Neural cell (in vitro differentiated cells): ENCODE measurements at regions not wholly inside any gene's neighbourhood (a gene's known extent, or its start where the extent isn't known, plus 50 kb on each side); places are given as distances from the start of the nearest gene placed in this dataset.

Source experiments
- H2AFZ ChIP-seq: fragments of 200-600, 300-800 bp; sonication (generic), shearing (Covaris generic); 2 replicates; pipeline ENCODE4 v1.6.0; 2014; ENCODE audit warnings: low read depth, mild to moderate bottlenecking, antibody characterized with exemption, low read length, moderate library complexity
- H3F3A ChIP-seq: fragments of 200-600 bp; shearing (Covaris generic); 2 replicates; pipeline ENCODE4 v1.6.1; 2016; ENCODE audit warnings: mild to moderate bottlenecking, moderate library complexity, mixed read lengths, antibody characterized with exemption, low read length; ENCODE audit not compliant: insufficient read depth, poor library complexity, severe bottlenecking
- H3K27ac ChIP-seq: fragments of 200-600, 300-800 bp; sonication (generic), shearing (Covaris generic); 2 replicates; pipeline ENCODE4 v1.5.1; 2014; ENCODE audit warnings: mild to moderate bottlenecking, low read length, moderate library complexity
- H3K27me3 ChIP-seq: fragments of 300-800, 200-600 bp; sonication (generic), shearing (Covaris generic); 2 replicates; pipeline ENCODE4 v1.6.0; 2014; ENCODE audit warnings: mild to moderate bottlenecking, low read depth, low read length, moderate library complexity; ENCODE audit not compliant: insufficient read depth
- H3K36me3 ChIP-seq: fragments of 300-800, 200-600 bp; sonication (generic), shearing (Covaris generic); 2 replicates; pipeline ENCODE4 v1.5.1; 2014; ENCODE audit warnings: mild to moderate bottlenecking, antibody characterized with exemption, low read length, moderate library complexity; ENCODE audit not compliant: insufficient read depth
- H3K4me2 ChIP-seq: fragments of 300-800, 200-600 bp; sonication (generic), shearing (Covaris generic); 2 replicates; pipeline ENCODE4 v1.6.0; 2014; ENCODE audit warnings: mild to moderate bottlenecking, low read length
- H3K4me3 ChIP-seq: fragments of 300-800, 200-600 bp; sonication (generic), shearing (Covaris generic); 2 replicates; pipeline ENCODE4 v1.5.1; 2014; ENCODE audit warnings: mild to moderate bottlenecking, low read length, moderate library complexity
- H3K79me2 ChIP-seq: fragments of 200-600 bp; shearing (Covaris generic); replicated peaks from 2 replicates; pipeline ENCODE4 v1.6.0; 2014; ENCODE audit warnings: mild to moderate bottlenecking, low read length, moderate library complexity; ENCODE audit not compliant: insufficient read depth
- H3K9ac ChIP-seq: fragments of 300-800, 200-600 bp; sonication (generic), shearing (Covaris generic); 2 replicates; pipeline ENCODE4 v1.6.1; 2016; ENCODE audit warnings: mild to moderate bottlenecking, low read length, mixed read lengths
- H3K9me2 ChIP-seq: fragments of 200-600 bp; shearing (Covaris generic); 2 replicates; pipeline ENCODE4 v1.6.1; 2016; ENCODE audit warnings: mild to moderate bottlenecking, low read length, mixed read lengths; ENCODE audit not compliant: insufficient read depth
- H3K9me3 ChIP-seq: fragments of 200-600, 300-800 bp; sonication (generic), shearing (Covaris generic); 2 replicates; pipeline ENCODE4 v1.6.1; 2016; ENCODE audit warnings: mild to moderate bottlenecking, mixed run types, low read length, moderate library complexity, mixed read lengths
- H4K20me1 ChIP-seq: fragments of 200-600 bp; shearing (Covaris generic); 2 replicates; pipeline ENCODE4 v1.6.1; 2016; ENCODE audit warnings: mild to moderate bottlenecking, mixed run types; ENCODE audit not compliant: insufficient read depth
- CTCF ChIP-seq: fragments of 450-650 bp; IDR thresholded peaks from 2 replicates; pipeline ENCODE4 v1.5.1; 2014; ENCODE audit warnings: antibody characterized with exemption, mild to moderate bottlenecking, moderate library complexity; ENCODE audit not compliant: poor library complexity, severe bottlenecking
- EP300 ChIP-seq: fragments of 450-650 bp; conservative IDR thresholded peaks from 2 replicates; pipeline ENCODE4 v1.6.1; 2014; ENCODE audit warnings: antibody characterized with exemption, mild to moderate bottlenecking, moderate library complexity; ENCODE audit not compliant: poor library complexity, severe bottlenecking
- EZH2 ChIP-seq: fragments of 200-600, 300-800 bp; shearing (Covaris generic), sonication (generic); IDR thresholded peaks from 2 replicates; pipeline ENCODE4 v1.6.1; 2014; ENCODE audit warnings: antibody characterized with exemption, low read length, borderline replicate concordance, mild to moderate bottlenecking; ENCODE audit not compliant: insufficient read depth, poor library complexity, severe bottlenecking
- MXI1 ChIP-seq: fragments of 450-650 bp; conservative IDR thresholded peaks from 2 replicates; pipeline ENCODE4 v1.6.1; 2014; ENCODE audit warnings: antibody characterized with exemption, mild to moderate bottlenecking; ENCODE audit not compliant: poor library complexity, severe bottlenecking
- POLR2AphosphoS5 ChIP-seq: IDR thresholded peaks from 2 replicates; pipeline ENCODE4 v1.6.1; 2012
- RAD21 ChIP-seq: fragments of 450-650 bp; conservative IDR thresholded peaks from 2 replicates; pipeline ENCODE4 v1.6.1; 2014; ENCODE audit warnings: antibody characterized with exemption, mild to moderate bottlenecking, moderate library complexity
- SMC3 ChIP-seq: fragments of 450-650 bp; conservative IDR thresholded peaks from 2 replicates; pipeline ENCODE4 v1.6.1; 2014; ENCODE audit warnings: antibody characterized with exemption, mild to moderate bottlenecking, moderate library complexity; ENCODE audit not compliant: poor library complexity
- TAF1 ChIP-seq: IDR thresholded peaks from 2 replicates; pipeline ENCODE4 v1.6.1; 2012; ENCODE audit warnings: low read depth
- TF ChIP-seq, protein P1 (sequence below): IDR thresholded peaks from 2 replicates; pipeline ENCODE4 v1.6.1; 2012; ENCODE audit warnings: borderline replicate concordance

DNA sequence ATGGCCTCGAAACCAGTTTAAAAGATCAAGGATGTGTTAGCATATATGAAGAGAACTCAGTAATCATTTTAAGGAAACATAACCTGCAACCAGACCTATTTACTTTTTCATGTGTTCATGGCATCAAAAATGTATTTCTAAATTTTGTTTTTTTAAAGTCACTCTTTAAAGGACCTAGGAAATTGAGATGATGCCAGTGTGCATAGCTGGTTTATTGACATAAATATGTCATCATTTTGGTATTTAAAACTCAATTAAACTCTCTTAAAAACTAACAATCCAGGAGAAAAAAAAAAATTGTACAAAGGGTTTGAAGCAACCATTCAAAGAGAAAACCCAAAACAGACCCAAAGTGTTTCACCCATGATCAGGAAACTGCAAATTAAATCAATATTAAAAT is 198.9 kb upstream of the RND3 start:
- Histone ChIP-seq H3K9ac (no peak overlapping the region), H3K27ac (no peak overlapping the region), H4K20me1 (no peaks in the 10 kb centered on the region), H3K9me3 (no peaks in the 10 kb centered on the region), H2AFZ (no peak overlapping the region), H3F3A (no peaks in the 10 kb centered on the region), H3K27me3 (no peaks in the 10 kb centered on the region), H3K9me2 (no peaks in the 10 kb centered on the region), H3K4me2 (no peak overlapping the region), H3K4me3 (no peak overlapping the region), H3K36me3 (no peaks in the 10 kb centered on the region), H3K79me2 (no peaks in the 10 kb centered on the region)
- TF ChIP-seq POLR2AphosphoS5 (no peak), EP300 (no peak), RAD21 (no peak), CTCF (no peak), MXI1 (no peak), TAF1 (no peak), SMC3 (no peak), EZH2 (no peak)
- TF ChIP-seq, protein P1, sequence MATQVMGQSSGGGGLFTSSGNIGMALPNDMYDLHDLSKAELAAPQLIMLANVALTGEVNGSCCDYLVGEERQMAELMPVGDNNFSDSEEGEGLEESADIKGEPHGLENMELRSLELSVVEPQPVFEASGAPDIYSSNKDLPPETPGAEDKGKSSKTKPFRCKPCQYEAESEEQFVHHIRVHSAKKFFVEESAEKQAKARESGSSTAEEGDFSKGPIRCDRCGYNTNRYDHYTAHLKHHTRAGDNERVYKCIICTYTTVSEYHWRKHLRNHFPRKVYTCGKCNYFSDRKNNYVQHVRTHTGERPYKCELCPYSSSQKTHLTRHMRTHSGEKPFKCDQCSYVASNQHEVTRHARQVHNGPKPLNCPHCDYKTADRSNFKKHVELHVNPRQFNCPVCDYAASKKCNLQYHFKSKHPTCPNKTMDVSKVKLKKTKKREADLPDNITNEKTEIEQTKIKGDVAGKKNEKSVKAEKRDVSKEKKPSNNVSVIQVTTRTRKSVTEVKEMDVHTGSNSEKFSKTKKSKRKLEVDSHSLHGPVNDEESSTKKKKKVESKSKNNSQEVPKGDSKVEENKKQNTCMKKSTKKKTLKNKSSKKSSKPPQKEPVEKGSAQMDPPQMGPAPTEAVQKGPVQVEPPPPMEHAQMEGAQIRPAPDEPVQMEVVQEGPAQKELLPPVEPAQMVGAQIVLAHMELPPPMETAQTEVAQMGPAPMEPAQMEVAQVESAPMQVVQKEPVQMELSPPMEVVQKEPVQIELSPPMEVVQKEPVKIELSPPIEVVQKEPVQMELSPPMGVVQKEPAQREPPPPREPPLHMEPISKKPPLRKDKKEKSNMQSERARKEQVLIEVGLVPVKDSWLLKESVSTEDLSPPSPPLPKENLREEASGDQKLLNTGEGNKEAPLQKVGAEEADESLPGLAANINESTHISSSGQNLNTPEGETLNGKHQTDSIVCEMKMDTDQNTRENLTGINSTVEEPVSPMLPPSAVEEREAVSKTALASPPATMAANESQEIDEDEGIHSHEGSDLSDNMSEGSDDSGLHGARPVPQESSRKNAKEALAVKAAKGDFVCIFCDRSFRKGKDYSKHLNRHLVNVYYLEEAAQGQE, result no peak

DNA sequence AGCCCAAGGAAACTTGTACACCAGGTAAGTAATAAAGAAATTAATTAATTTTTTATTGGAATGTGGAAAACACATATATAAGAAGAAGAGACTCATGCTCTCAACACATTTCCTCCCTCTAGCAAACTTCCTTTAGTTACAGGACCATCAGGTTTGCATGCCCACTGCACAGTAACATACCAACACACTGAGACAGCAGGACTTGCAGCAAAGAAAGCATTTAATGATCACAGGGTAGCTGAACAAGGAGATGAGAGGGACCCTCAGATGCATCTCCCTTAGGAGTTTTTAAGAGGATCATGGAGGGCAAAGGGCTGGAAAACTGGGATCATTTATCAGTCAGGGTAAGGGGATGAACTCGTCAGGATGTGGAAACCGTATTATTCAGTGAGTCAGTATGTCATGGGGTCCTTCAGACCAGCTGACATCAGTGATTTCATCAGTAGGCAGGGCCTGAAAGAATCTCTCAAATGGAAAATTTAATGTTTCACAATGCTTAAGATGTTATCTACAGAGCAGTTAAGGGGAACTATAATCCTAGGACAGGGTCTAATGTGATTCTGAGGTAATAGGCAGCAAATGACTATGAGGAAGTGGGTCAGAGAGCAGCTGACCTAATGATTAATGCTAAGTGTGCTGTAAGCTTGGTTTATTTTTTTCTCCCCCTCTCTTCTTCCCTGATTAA is 193.8 kb upstream of the RND3 start:
- TF ChIP-seq RAD21 (no peak), MXI1 (no peak), TAF1 (no peak), EZH2 (no peak), SMC3 (no peak)
- Histone ChIP-seq H3K27ac (no peak overlapping the region), H3K4me2 (no peak overlapping the region), H3K9ac (no peak overlapping the region), H2AFZ (no peak overlapping the region), H3K36me3 (no peaks in the 10 kb centered on the region), H3K4me3 (no peak overlapping the region), H3K27me3 (no peaks in the 10 kb centered on the region), H3F3A (no peaks in the 10 kb centered on the region), H3K9me2 (no peaks in the 10 kb centered on the region), H3K9me3 (no peaks in the 10 kb centered on the region), H3K79me2 (no peaks in the 10 kb centered on the region), H4K20me1 (no peaks in the 10 kb centered on the region)
